Progenitor cell of endocrine pancreas (in vitro differentiated cells): ENCODE measurements at regions not wholly inside any gene's neighbourhood (a gene's known extent, or its start where the extent isn't known, plus 50 kb on each side); places are given as distances from the start of the nearest gene placed in this dataset.

ENCODE experiments used
- DNase-seq: peaks from one replicate; pipeline ENCODE4 v3.0.0; 2021; ENCODE audit warnings: low spot score; ENCODE audit not compliant: unreplicated experiment
- H3K27ac Mint-ChIP-seq: 2 replicates; pipeline ENCODE4 v1.8.0; 2021; ENCODE audit warnings: mild to moderate bottlenecking, moderate library complexity, mixed read lengths
- H3K27me3 Mint-ChIP-seq: 2 replicates; pipeline ENCODE4 v1.8.0; 2021; ENCODE audit warnings: mixed read lengths
- H3K36me3 Mint-ChIP-seq: 2 replicates; pipeline ENCODE4 v1.8.0; 2022; ENCODE audit warnings: mixed read lengths; ENCODE audit not compliant: insufficient read depth
- H3K4me1 Mint-ChIP-seq: 2 replicates; pipeline ENCODE4 v1.8.0; 2021; ENCODE audit warnings: low read depth, mixed read lengths
- H3K4me3 Mint-ChIP-seq: 2 replicates; pipeline ENCODE4 v1.8.0; 2021; ENCODE audit warnings: low read depth, mild to moderate bottlenecking, moderate library complexity, mixed read lengths
- H3K9me3 Mint-ChIP-seq: 2 replicates; pipeline ENCODE4 v1.8.0; 2021; ENCODE audit warnings: low read depth, mixed read lengths
- TF ChIP-seq, protein P1 (sequence below): fragments of 200-600 bp; sonication (generic); IDR thresholded peaks from one replicate; pipeline ENCODE4 v1.5.0; 2021; ENCODE audit warnings: antibody characterized with exemption, mild to moderate bottlenecking; ENCODE audit not compliant: unreplicated experiment

- Mint-ChIP-seq H3K4me1 (no peaks in the 10 kb centered on the region), H3K27ac (no peak overlapping the region), H3K36me3 (no peaks in the 10 kb centered on the region), H3K9me3 (peaks cover 10% of the 10 kb centered on the region), H3K4me3 (no peak overlapping the region), H3K27me3 (no peaks in the 10 kb centered on the region)
- no peak for DNase-seq
- TF ChIP-seq, protein P1, sequence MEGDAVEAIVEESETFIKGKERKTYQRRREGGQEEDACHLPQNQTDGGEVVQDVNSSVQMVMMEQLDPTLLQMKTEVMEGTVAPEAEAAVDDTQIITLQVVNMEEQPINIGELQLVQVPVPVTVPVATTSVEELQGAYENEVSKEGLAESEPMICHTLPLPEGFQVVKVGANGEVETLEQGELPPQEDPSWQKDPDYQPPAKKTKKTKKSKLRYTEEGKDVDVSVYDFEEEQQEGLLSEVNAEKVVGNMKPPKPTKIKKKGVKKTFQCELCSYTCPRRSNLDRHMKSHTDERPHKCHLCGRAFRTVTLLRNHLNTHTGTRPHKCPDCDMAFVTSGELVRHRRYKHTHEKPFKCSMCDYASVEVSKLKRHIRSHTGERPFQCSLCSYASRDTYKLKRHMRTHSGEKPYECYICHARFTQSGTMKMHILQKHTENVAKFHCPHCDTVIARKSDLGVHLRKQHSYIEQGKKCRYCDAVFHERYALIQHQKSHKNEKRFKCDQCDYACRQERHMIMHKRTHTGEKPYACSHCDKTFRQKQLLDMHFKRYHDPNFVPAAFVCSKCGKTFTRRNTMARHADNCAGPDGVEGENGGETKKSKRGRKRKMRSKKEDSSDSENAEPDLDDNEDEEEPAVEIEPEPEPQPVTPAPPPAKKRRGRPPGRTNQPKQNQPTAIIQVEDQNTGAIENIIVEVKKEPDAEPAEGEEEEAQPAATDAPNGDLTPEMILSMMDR, result peak; percentile 30
Measured at GRCh38 chr5:28576022-28576421, 1537.6 kb upstream of the CDH9 start.

DNA sequence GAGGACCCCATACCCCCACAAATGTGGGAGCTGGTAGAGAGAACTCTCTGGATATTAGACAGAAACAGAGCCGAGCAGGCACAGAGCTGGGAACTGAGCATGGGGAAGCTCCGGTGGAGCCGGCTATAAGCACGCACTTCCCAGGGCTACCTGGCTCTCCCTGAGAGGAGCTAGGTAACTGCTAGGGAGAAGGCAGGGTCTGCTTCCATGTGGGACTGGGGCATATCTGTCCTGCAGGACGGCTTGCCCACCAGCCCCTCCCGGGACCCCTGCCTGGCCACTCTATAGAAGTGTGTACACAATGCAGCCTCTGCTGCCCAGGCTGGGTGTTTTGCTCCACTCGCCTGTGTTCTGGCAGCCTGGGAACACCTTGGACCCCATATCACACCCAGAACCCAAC, 1537.0 kb upstream of the CDH9 start:
- no peak for DNase-seq
- no peak overlapping the region for H3K27ac Mint-ChIP-seq
- TF ChIP-seq, protein P1, result no peak
- H3K4me1 Mint-ChIP-seq, result no peaks in the 10 kb centered on the region
- H3K4me3 Mint-ChIP-seq, result no peak overlapping the region
- no peaks in the 10 kb centered on the region for H3K27me3 Mint-ChIP-seq
- no peaks in the 10 kb centered on the region for H3K36me3 Mint-ChIP-seq
- H3K9me3 Mint-ChIP-seq, result peaks cover 10% of the 10 kb centered on the region

DNA sequence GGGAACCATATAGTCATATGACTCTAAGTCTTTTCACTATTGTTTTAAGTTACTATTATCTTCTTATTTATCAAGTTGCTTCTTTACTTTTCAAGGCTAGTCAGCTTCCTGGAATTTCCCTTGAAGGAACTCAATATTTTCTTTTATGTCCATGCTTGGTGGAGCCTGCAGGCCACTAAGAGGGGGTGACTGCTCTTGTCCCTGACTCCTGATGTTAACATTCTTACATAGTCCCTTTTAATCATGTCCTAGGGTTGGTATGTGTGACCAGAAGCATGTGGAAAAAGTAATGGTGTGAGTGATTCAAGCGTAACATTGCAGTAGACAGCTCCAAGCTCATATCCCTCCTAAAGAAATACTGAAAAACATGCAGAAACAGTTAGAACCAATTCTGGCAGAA, 1536.2 kb upstream of the CDH9 start:
- TF ChIP-seq, protein P1, result no peak
- Mint-ChIP-seq H3K4me1 (no peaks in the 10 kb centered on the region), H3K27ac (no peak overlapping the region), H3K4me3 (no peak overlapping the region), H3K27me3 (no peaks in the 10 kb centered on the region), H3K9me3 (peaks cover 10% of the 10 kb centered on the region), H3K36me3 (no peaks in the 10 kb centered on the region)
- no peak for DNase-seq

- H3K27me3 Mint-ChIP-seq, result no peaks in the 10 kb centered on the region
- H3K27ac Mint-ChIP-seq, result no peak overlapping the region
- peaks cover 1% of the 10 kb centered on the region for H3K4me1 Mint-ChIP-seq
- H3K4me3 Mint-ChIP-seq, result no peak overlapping the region
- TF ChIP-seq, protein P1, result no peak
- DNase-seq, result no peak
- no peaks in the 10 kb centered on the region for H3K36me3 Mint-ChIP-seq
- peaks cover 9% of the 10 kb centered on the region for H3K9me3 Mint-ChIP-seq
Measured at GRCh38 chr5:28567048-28567447, 1528.7 kb upstream of the CDH9 start.

DNA sequence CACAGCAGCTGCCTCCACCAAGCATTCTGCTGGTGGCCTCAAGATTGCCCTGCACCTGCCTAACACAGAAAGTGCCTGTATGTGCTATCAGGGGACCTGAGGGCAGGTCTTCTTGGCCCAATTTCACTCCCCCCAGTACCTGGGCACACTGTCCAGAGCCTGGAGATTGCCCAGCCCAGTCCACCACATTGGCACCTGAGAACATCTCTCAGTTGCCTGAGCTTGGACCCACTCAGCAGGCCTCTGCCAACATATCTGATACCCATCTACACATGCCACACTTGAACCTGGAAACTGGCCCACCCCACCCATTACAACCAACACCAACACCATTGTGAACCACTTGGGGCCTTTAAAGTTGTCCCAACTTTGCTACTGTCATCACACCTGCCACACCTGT, 1523.1 kb upstream of the CDH9 start:
- Mint-ChIP-seq H3K36me3 (no peaks in the 10 kb centered on the region), H3K4me1 (peaks cover 4% of the 10 kb centered on the region), H3K4me3 (no peak overlapping the region), H3K27me3 (no peaks in the 10 kb centered on the region), H3K9me3 (peaks cover 12% of the 10 kb centered on the region), H3K27ac (no peak overlapping the region)
- TF ChIP-seq, protein P1, result no peak
- no peak for DNase-seq
